HepG2 (cell line): ENCODE measurements at regions not wholly inside any gene's neighbourhood (a gene's known extent, or its start where the extent isn't known, plus 50 kb on each side); places are given as distances from the start of the nearest gene placed in this dataset.

Source experiments
- ATAC-seq: fragments of 200-7000 bp; cut with Tn5 transposase; 3 replicates; pipeline ENCODE4 v1.9.1; 2020; ENCODE audit warnings: mild to moderate bottlenecking, moderate library complexity
- BruUV-seq: library from RNA; stranded (reverse); fragments of 400-500 nt; replicated peaks from 2 replicates; lab custom pipeline; 2021; lab: Mats Ljungman, UMichigan
- CTCF ChIA-PET: fragments of 300-600 bp; formaldehyde crosslinking; extraction: SDS; loops from one replicate; lab custom pipeline; 2021; ENCODE audit warnings: low total read pairs, inconsistent platforms, low intra/inter-chr PET ratio; lab: Yijun Ruan, JAX
- POLR2A ChIA-PET: fragments of 350-600 bp; sonication (Branson Sonifier 250); formaldehyde crosslinking; loops from one replicate; lab custom pipeline; 2020; ENCODE audit warnings: antibody characterized with exemption, inconsistent platforms; lab: Yijun Ruan, JAX
- DNase-seq: peaks from one replicate; pipeline ENCODE4 v3.0.0-alpha.2; 2015; ENCODE audit warnings: low spot score
- FAIRE-seq: peaks from 3 replicates; lab custom pipeline; 2011; peaks lifted over from hg19 to GRCh38; lab: Jason Lieb, UNC
- H2AFZ ChIP-seq: one replicate; pipeline ENCODE4 v1.6.1; 2011; ENCODE audit warnings: low read length, inconsistent platforms
- H3K27ac ChIP-seq: fragments of 300-600 bp; 3 replicates; pipeline ENCODE4 v1.8.0; 2011; ENCODE audit warnings: mixed run types, mild to moderate bottlenecking, mixed read lengths, low read length, inconsistent platforms; ENCODE audit not compliant: insufficient read depth; ENCODE audit errors: extremely low read length
- H3K27me3 ChIP-seq, 2 experiments: fragments of 200-600 bp in 1 of 2; 2 replicates in 1 of 2; 3 replicates in 1 of 2; pipeline versions ENCODE4 v1.6.0 to v1.8.0; 2011; ENCODE audit warnings: low read length in 2 of 2, mild to moderate bottlenecking in 2 of 2, moderate library complexity in 2 of 2, inconsistent platforms in 1 of 2; ENCODE audit not compliant: insufficient read depth in 2 of 2, control insufficient read depth in 1 of 2
- H3K36me3 ChIP-seq, 2 experiments: fragments of 200-600 bp in 1 of 2; replicated peaks in 1 of 2; 2 replicates in 1 of 2; 3 replicates in 1 of 2; pipeline versions ENCODE4 v1.5.1 to v1.8.0; 2011; ENCODE audit warnings: low read length in 2 of 2, inconsistent platforms in 1 of 2; ENCODE audit not compliant: insufficient read depth in 2 of 2, control insufficient read depth in 1 of 2
- H3K4me1 ChIP-seq: 2 replicates; pipeline ENCODE4 v1.5.1; 2012; ENCODE audit warnings: low read length, inconsistent platforms; ENCODE audit not compliant: insufficient read depth
- H3K4me2 ChIP-seq: 2 replicates; pipeline ENCODE4 v1.6.0; 2011; ENCODE audit warnings: low read depth, low read length, inconsistent platforms
- H3K4me3 ChIP-seq, 3 experiments: fragments of 200-600 bp in 1 of 3; sonication (generic), shearing (Covaris generic) in 1 of 3; replicated peaks in 1 of 3; 2 replicates each; pipeline ENCODE4 v1.5.1; 2011 to 2016; ENCODE audit warnings: low read length in 3 of 3, inconsistent platforms in 2 of 3, low read depth in 2 of 3, mild to moderate bottlenecking in 2 of 3, control low read depth in 1 of 3, mixed read lengths in 1 of 3; ENCODE audit not compliant: insufficient read depth in 1 of 3
- H3K79me2 ChIP-seq: one replicate; pipeline ENCODE4 v1.6.1; 2011; ENCODE audit warnings: low read length, inconsistent platforms; ENCODE audit not compliant: insufficient read depth
- H3K9ac ChIP-seq: 2 replicates; pipeline ENCODE4 v1.6.0; 2011; ENCODE audit warnings: mild to moderate bottlenecking, low read depth, low read length, inconsistent platforms; ENCODE audit not compliant: insufficient read depth
- H3K9me3 ChIP-seq: 2 replicates; pipeline ENCODE4 v1.5.1; 2012; ENCODE audit warnings: mild to moderate bottlenecking, low read length
- H4K20me1 ChIP-seq: 2 replicates; pipeline ENCODE4 v1.6.0; 2011; ENCODE audit warnings: inconsistent platforms, mild to moderate bottlenecking, low read length, moderate library complexity; ENCODE audit not compliant: insufficient read depth
- KAT8 ChIP-seq: IDR thresholded peaks from 2 replicates; pipeline ENCODE4 v1.6.1; 2016; ENCODE audit warnings: missing genetic modification reagents, missing compliant biosample characterization
- RFX3 ChIP-seq: IDR thresholded peaks from 2 replicates; pipeline ENCODE4 v1.6.1; 2016; ENCODE audit warnings: missing biosample characterization, missing genetic modification reagents
- ZNF160 ChIP-seq: sonication (generic); formaldehyde crosslinking; IDR thresholded peaks from 2 replicates; pipeline ENCODE4 v1.8.0; 2022; ENCODE audit warnings: mild to moderate bottlenecking, inconsistent platforms, missing genetic modification reagents
- ZNF687 ChIP-seq: sonication (generic); formaldehyde crosslinking; IDR thresholded peaks from 2 replicates; pipeline ENCODE4 v1.5.1; 2020; ENCODE audit warnings: mild to moderate bottlenecking, missing genetic modification reagents, moderate library complexity
- WGBS: methylation state at CpG from one replicate; pipeline ENCODE4 v1.1.6; 2017; ENCODE audit warnings: low lambda C conversion rate; 5-methylcytosine and 5-hydroxymethylcytosine counted together
- in situ Hi-C: cut with HindIII; loops from 2 replicates; pipeline ENCODE4 v1.10.0; 2017; ENCODE audit warnings: low pct_unique_long_range_greater_than_20kb; ENCODE audit not compliant: extremely low pct_ligation_motif_present
- intact Hi-C: fragments of 100-400 bp; cut with micrococcal nuclease; formaldehyde crosslinking; loops from one replicate; pipeline ENCODE4 v1.10.0; 2022; ENCODE audit not compliant: unreplicated experiment

- no peaks in the 10 kb centered on the region; the same call in 1 of the 2 replicates for H3K9me3 ChIP-seq
- TF ChIP-seq RFX3 (0 out of 2 replicates have a peak, but pooled peaks have one; percentile 30), KAT8 (CRISPR knock-in tag) (no peak)
- no peak for FAIRE-seq
- H3K4me2 ChIP-seq, result no peak overlapping the region
- H2AFZ ChIP-seq, result no peak overlapping the region
- H3K27ac ChIP-seq, result no peak overlapping the region
- no peak for ATAC-seq
- H3K27me3 ChIP-seq, result no peaks in the 10 kb centered on the region; a peak in 1 of 5 replicates
- H3K36me3 ChIP-seq, result no peaks in the 10 kb centered on the region
- in situ Hi-C loops, result no loop called here
- intact Hi-C loops, result no loop called here
- ChIA-PET POLR2A (no interaction called here), CTCF (no interaction called here)
- no peaks in the 10 kb centered on the region for H3K79me2 ChIP-seq
- no peak overlapping the region for H3K9ac ChIP-seq
- H4K20me1 ChIP-seq, result no peaks in the 10 kb centered on the region
- no peak overlapping the region for H3K4me3 ChIP-seq
- WGBS, result 66% methylated on average over 16 of the region's 16 CpGs
- DNase-seq, result no peak
- no TSS peak for BruUV-seq
- H3K4me1 ChIP-seq, result peaks cover 11% of the 10 kb centered on the region; the same call in 1 of the 2 replicates
Measured at GRCh38 chr19:57010541-57010940, 109.2 kb upstream of the USP29 start.

DNA sequence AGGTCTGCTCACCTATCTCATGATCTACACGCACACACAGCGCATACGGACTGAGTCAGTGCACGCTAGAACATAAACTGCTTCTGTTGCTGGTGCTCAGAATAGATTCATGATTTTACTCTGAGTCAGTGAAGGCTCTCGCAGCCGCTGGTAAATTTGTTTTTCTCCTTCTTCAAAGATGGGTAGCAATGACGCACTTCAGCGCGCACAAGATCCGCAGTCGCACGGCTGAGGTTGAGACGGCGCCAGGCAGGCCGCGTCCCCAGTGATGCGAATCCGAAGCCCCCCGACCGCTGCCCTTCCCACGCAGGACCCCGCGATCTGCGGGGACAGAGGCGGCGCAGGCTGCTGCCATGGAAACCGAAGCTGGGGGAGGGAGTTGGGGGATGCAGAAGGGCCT, 103.7 kb upstream of the USP29 start:
- H2AFZ ChIP-seq, result no peak overlapping the region
- no peaks in the 10 kb centered on the region for H4K20me1 ChIP-seq
- DNase-seq, result no peak
- H3K4me1 ChIP-seq, result peaks cover 2% of the 10 kb centered on the region
- no peak for FAIRE-seq
- ATAC-seq, result no peak
- no peaks in the 10 kb centered on the region for H3K36me3 ChIP-seq
- in situ Hi-C loops, result no loop called here
- no peaks in the 10 kb centered on the region; a peak in 1 of 5 replicates for H3K27me3 ChIP-seq
- H3K27ac ChIP-seq, result no peak overlapping the region
- 91% methylated on average over 16 of the region's 27 CpGs for WGBS
- BruUV-seq, result no TSS peak
- TF ChIP-seq ZNF687 (CRISPR knock-in tag) (0 out of 2 replicates have a peak, but pooled peaks have one; percentile 19), ZNF160 (CRISPR knock-in tag) (no peak)
- no peaks in the 10 kb centered on the region; the same call in 1 of the 2 replicates for H3K9me3 ChIP-seq
- ChIA-PET CTCF (no interaction called here), POLR2A (no interaction called here)
- no peak overlapping the region for H3K4me3 ChIP-seq
- H3K9ac ChIP-seq, result no peak overlapping the region
- no peaks in the 10 kb centered on the region for H3K79me2 ChIP-seq
- no peak overlapping the region for H3K4me2 ChIP-seq
- intact Hi-C loops, result no loop called here
